ENCODE measurements at regions not wholly inside any gene's neighbourhood (a gene's known extent, or its start where the extent isn't known, plus 50 kb on each side); places are given as distances from the start of the nearest gene placed in this dataset.

DNA sequence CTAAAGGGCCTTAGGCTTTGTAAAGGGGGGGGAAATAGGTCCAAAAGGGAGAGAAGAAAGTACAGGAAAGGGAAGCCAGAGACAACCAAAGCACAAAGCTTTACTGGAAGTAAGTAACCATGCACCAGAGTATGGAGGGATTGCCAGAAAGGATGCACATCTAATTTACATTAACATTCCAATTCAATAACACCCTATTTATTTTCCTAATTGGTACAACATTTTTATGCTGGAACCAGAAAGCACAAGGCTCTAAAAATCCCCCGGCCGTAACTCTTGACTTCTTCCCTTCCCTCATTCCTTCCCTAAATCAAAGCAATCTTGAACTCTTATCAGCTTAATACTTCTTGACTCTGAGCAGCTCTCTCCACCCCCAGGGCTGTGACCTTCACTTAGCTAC is 400.0 kb upstream of the CELF2 start:
- CTCF ChIA-PET = interaction anchor here (1.2 kb wide), 1 partner anchor 13 kb away, joined by 3 read pairs; no protein-coding TSS in a partner anchor
- Histone ChIP-seq H3K4me1 (ENCODE audit: control insufficient read depth, insufficient read depth, low read length) (no peaks in the 10 kb centered on the region), H3K27me3 (replicated peaks in 1 of 2; ENCODE audit: control insufficient read depth in 2 of 2, insufficient read depth in 2 of 2, low read length in 1 of 2) (no peaks in the 10 kb centered on the region), H3K4me3 (no peak overlapping the region), H3K9me3 (replicated peaks; ENCODE audit: control insufficient read depth, insufficient read depth, low read length) (no peaks in the 10 kb centered on the region), H3K79me2 (ENCODE audit: control insufficient read depth, insufficient read depth, low read length) (no peaks in the 10 kb centered on the region), H3K9ac (ENCODE audit: control insufficient read depth, insufficient read depth, low read length) (no peak overlapping the region), H3K36me3 (ENCODE audit: control insufficient read depth in 2 of 2, insufficient read depth in 2 of 2, low read length in 1 of 2) (no peaks in the 10 kb centered on the region), H3K4me2 (ENCODE audit: control insufficient read depth, insufficient read depth) (no peak overlapping the region), H3K27ac (ENCODE audit: control insufficient read depth, insufficient read depth) (no peak overlapping the region), H4K20me1 (ENCODE audit: control insufficient read depth, insufficient read depth) (no peaks in the 10 kb centered on the region), H2AFZ (ENCODE audit: control insufficient read depth, low read depth, low read length) (no peak overlapping the region)
- no peak for TF ChIP-seq RFX5 (IDR thresholded peaks at IDR 0.05; ENCODE audit: low read depth, low read length)
- no peak for TF ChIP-seq SMAD1 (IDR thresholded peaks at IDR 0.05; ENCODE audit: low read depth, partially characterized antibody)
- no peak for TF ChIP-seq RCOR1 (conservative IDR thresholded peaks at IDR 0.05; ENCODE audit: low read depth, low read length)
- TF ChIP-seq SUZ12 (IDR thresholded peaks at IDR 0.05; ENCODE audit: unreplicated experiment) = no peak
- TF ChIP-seq MXI1 (IDR thresholded peaks at IDR 0.05; ENCODE audit: low read depth, low read length) = no peak
- no peak for TF ChIP-seq TARDBP (IDR thresholded peaks at IDR 0.05; ENCODE audit: borderline replicate concordance)
- SMC1A ChIA-PET (ENCODE audit: uncharacterized antibody, unreplicated experiment) = no interaction called here
- RAD21 ChIA-PET (ENCODE audit: unreplicated experiment) = no interaction called here
- POLR2A ChIA-PET = no interaction called here
- ATAC-seq (no peak), FAIRE-seq (no peak), DNase-seq (ENCODE audit: low read depth, low spot score) (no peak)
- in situ Hi-C loops (cut with MboI) (no loop called here), intact Hi-C loops (cut with micrococcal nuclease; ENCODE audit: unreplicated experiment) (no loop called here)
- WGBS (ENCODE audit: insufficient coverage, insufficient replicate concordance, low lambda C conversion rate, missing lambda C conversion rate) = 95% methylated on average over 2 of the region's 2 CpGs
- no TSS peak for BruUV-seq (replicated peaks)

- ChIA-PET POLR2A (no interaction called here), CTCF (no interaction called here), RAD21 (ENCODE audit: unreplicated experiment) (no interaction called here), SMC1A (ENCODE audit: uncharacterized antibody, unreplicated experiment) (no interaction called here)
- BruUV-seq (replicated peaks) = no TSS peak
- Histone ChIP-seq H3K9me3 (replicated peaks; ENCODE audit: control insufficient read depth, insufficient read depth, low read length) (no peaks in the 10 kb centered on the region), H3K4me3 (no peak overlapping the region), H3K4me1 (ENCODE audit: control insufficient read depth, insufficient read depth, low read length) (no peaks in the 10 kb centered on the region), H3K9ac (ENCODE audit: control insufficient read depth, insufficient read depth, low read length) (no peak overlapping the region), H3K4me2 (ENCODE audit: control insufficient read depth, insufficient read depth) (no peak overlapping the region), H3K27me3 (replicated peaks in 1 of 2; ENCODE audit: control insufficient read depth in 2 of 2, insufficient read depth in 2 of 2, low read length in 1 of 2) (no peaks in the 10 kb centered on the region), H4K20me1 (ENCODE audit: control insufficient read depth, insufficient read depth) (no peaks in the 10 kb centered on the region), H3K27ac (ENCODE audit: control insufficient read depth, insufficient read depth) (no peak overlapping the region), H2AFZ (ENCODE audit: control insufficient read depth, low read depth, low read length) (no peak overlapping the region), H3K79me2 (ENCODE audit: control insufficient read depth, insufficient read depth, low read length) (no peaks in the 10 kb centered on the region), H3K36me3 (ENCODE audit: control insufficient read depth in 2 of 2, insufficient read depth in 2 of 2, low read length in 1 of 2) (no peaks in the 10 kb centered on the region)
- no peak for FAIRE-seq
- no peak for ATAC-seq
- WGBS (ENCODE audit: insufficient coverage, insufficient replicate concordance, low lambda C conversion rate, missing lambda C conversion rate) = 10% methylated on average over 1 of the region's 1 CpG
- intact Hi-C loops (cut with micrococcal nuclease; ENCODE audit: unreplicated experiment) (no loop called here), in situ Hi-C loops (cut with MboI) (no loop called here)
- no peak for DNase-seq (ENCODE audit: low read depth, low spot score)
- TF ChIP-seq RCOR1 (conservative IDR thresholded peaks at IDR 0.05; ENCODE audit: low read depth, low read length) (no peak), NFYB (IDR thresholded peaks at IDR 0.05; ENCODE audit: insufficient read depth, low read depth, low read length) (no peak), BHLHE40 (IDR thresholded peaks at IDR 0.05; ENCODE audit: borderline replicate concordance in 1 of 2, low read depth in 2 of 2, low read length in 1 of 2) (no peak)
- TF ChIP-seq, protein P1, sequence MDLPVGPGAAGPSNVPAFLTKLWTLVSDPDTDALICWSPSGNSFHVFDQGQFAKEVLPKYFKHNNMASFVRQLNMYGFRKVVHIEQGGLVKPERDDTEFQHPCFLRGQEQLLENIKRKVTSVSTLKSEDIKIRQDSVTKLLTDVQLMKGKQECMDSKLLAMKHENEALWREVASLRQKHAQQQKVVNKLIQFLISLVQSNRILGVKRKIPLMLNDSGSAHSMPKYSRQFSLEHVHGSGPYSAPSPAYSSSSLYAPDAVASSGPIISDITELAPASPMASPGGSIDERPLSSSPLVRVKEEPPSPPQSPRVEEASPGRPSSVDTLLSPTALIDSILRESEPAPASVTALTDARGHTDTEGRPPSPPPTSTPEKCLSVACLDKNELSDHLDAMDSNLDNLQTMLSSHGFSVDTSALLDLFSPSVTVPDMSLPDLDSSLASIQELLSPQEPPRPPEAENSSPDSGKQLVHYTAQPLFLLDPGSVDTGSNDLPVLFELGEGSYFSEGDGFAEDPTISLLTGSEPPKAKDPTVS (IDR thresholded peaks at IDR 0.05; ENCODE audit: low read depth, low read length) = no peak
- TF ChIP-seq, protein P2, sequence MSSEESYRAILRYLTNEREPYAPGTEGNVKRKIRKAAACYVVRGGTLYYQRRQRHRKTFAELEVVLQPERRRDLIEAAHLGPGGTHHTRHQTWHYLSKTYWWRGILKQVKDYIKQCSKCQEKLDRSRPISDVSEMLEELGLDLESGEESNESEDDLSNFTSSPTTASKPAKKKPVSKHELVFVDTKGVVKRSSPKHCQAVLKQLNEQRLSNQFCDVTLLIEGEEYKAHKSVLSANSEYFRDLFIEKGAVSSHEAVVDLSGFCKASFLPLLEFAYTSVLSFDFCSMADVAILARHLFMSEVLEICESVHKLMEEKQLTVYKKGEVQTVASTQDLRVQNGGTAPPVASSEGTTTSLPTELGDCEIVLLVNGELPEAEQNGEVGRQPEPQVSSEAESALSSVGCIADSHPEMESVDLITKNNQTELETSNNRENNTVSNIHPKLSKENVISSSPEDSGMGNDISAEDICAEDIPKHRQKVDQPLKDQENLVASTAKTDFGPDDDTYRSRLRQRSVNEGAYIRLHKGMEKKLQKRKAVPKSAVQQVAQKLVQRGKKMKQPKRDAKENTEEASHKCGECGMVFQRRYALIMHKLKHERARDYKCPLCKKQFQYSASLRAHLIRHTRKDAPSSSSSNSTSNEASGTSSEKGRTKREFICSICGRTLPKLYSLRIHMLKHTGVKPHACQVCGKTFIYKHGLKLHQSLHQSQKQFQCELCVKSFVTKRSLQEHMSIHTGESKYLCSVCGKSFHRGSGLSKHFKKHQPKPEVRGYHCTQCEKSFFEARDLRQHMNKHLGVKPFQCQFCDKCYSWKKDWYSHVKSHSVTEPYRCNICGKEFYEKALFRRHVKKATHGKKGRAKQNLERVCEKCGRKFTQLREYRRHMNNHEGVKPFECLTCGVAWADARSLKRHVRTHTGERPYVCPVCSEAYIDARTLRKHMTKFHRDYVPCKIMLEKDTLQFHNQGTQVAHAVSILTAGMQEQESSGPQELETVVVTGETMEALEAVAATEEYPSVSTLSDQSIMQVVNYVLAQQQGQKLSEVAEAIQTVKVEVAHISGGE (CRISPR knock-in tag; IDR thresholded peaks at IDR 0.05) = no peak
Measured at GRCh38 chr10:10618139-10618538, 399.5 kb upstream of the CELF2 start.
